ENCODE measurements at regions not wholly inside any gene's neighbourhood (a gene's known extent, or its start where the extent isn't known, plus 50 kb on each side); places are given as distances from the start of the nearest gene placed in this dataset.

GRCh38 chr4:116361790-116362189 lies 723.6 kb downstream of the TRAM1L1 start:
- TF ChIP-seq POLR2AphosphoS5 (IDR thresholded peaks at IDR 0.05; ENCODE audit: low read depth): no peak
- no peak for TF ChIP-seq EZH2 (IDR thresholded peaks at IDR 0.05; ENCODE audit: low read depth, unreplicated experiment)
- no peak for TF ChIP-seq CTCF (conservative IDR thresholded peaks at IDR 0.05; ENCODE audit: low read depth in 2 of 2)
- TF ChIP-seq REST (IDR thresholded peaks at IDR 0.05; ENCODE audit: unreplicated experiment): no peak
- TF ChIP-seq CREB1 (CRISPR knock-in tag; IDR thresholded peaks at IDR 0.05; ENCODE audit: low read depth): no peak
- no peak for TF ChIP-seq ETS1 (IDR thresholded peaks at IDR 0.05)
- TF ChIP-seq ZNF331 (CRISPR knock-in tag; IDR thresholded peaks at IDR 0.05; ENCODE audit: low read depth): no peak
- no peak for TF ChIP-seq EZH2phosphoT487 (IDR thresholded peaks at IDR 0.05; ENCODE audit: unreplicated experiment)
- no peak for TF ChIP-seq ZNF114 (CRISPR knock-in tag; IDR thresholded peaks at IDR 0.05)

Data from GM23338 (cell line).